ENCODE measurements at regions not wholly inside any gene's neighbourhood (a gene's known extent, or its start where the extent isn't known, plus 50 kb on each side); places are given as distances from the start of the nearest gene placed in this dataset.

DNA sequence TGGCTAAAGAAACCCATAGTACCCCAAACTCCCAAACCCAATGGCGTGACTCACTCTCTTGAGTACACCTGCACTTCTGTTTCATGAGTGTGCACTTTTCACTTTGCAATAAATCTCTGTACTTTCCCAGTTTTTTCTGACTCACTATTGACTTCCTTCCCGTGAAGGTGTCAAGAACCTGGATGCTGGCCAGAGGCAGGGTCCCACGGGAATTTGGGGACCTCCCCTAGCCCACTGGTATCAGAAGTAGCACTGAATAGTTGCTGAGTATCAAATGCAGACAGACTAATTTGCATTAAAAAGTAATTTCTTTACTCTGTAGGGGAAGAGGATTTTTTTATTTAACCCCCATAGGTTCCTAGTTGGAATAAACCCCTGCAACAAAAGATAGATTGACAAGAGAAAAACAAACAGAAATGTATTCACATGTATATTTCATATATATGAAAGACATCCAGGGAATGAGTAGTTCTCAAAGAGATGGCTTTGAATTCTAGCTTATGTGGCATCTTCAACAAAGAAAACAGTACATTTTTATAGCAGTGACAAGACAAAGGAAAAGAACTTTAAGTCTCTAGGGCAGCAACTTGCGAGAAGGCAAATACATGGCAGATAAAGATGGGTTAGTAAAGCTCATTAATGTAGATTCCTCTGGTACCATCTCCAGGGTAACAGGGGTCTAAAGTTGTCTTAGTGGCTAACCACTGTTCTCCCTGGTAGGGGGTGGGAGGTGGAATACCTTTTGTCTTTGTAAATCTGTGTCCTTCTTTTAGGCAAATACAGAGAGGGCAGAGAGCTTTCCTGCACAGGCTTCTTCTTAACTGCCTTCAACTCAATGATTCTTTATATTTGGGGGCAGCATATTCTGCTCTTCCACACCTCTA, 385.5 kb upstream of the PDZRN3 start:
- no peak for TF ChIP-seq FOSL2 (IDR thresholded peaks at IDR 0.05; ENCODE audit: borderline replicate concordance, low read depth)
- TF ChIP-seq, protein P1, sequence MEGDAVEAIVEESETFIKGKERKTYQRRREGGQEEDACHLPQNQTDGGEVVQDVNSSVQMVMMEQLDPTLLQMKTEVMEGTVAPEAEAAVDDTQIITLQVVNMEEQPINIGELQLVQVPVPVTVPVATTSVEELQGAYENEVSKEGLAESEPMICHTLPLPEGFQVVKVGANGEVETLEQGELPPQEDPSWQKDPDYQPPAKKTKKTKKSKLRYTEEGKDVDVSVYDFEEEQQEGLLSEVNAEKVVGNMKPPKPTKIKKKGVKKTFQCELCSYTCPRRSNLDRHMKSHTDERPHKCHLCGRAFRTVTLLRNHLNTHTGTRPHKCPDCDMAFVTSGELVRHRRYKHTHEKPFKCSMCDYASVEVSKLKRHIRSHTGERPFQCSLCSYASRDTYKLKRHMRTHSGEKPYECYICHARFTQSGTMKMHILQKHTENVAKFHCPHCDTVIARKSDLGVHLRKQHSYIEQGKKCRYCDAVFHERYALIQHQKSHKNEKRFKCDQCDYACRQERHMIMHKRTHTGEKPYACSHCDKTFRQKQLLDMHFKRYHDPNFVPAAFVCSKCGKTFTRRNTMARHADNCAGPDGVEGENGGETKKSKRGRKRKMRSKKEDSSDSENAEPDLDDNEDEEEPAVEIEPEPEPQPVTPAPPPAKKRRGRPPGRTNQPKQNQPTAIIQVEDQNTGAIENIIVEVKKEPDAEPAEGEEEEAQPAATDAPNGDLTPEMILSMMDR (IDR thresholded peaks at IDR 0.05): no peak
- TF ChIP-seq SMC3 (IDR thresholded peaks at IDR 0.05; ENCODE audit: low read depth, low read length): no peak
- TF ChIP-seq EP300 (IDR thresholded peaks at IDR 0.05; ENCODE audit: borderline replicate concordance in 1 of 2, low read depth in 1 of 2, low read length in 1 of 2): no peak
- no peak for TF ChIP-seq TAF1 (IDR thresholded peaks at IDR 0.05; ENCODE audit: borderline replicate concordance, low read depth, low read length)
- no peak for TF ChIP-seq EZH2phosphoT487 (IDR thresholded peaks at IDR 0.05; ENCODE audit: borderline replicate concordance, low read depth)
- TF ChIP-seq FOXJ3 (CRISPR knock-in tag; IDR thresholded peaks at IDR 0.05): no peak
- TF ChIP-seq POLR2AphosphoS5 (IDR thresholded peaks at IDR 0.05; ENCODE audit: low read depth, low read length): no peak
